Lower leg skin (tissue), 3 donors: ENCODE measurements at regions not wholly inside any gene's neighbourhood (a gene's known extent, or its start where the extent isn't known, plus 50 kb on each side); places are given as distances from the start of the nearest gene placed in this dataset.

Experiments used
- CTCF ChIP-seq, 3 donors: fragments of 450-650 bp; IDR thresholded peaks; one replicate each; pipeline ENCODE4 v1.5.1; 2016; ENCODE audit warnings: antibody characterized with exemption in 3 of 3, mild to moderate bottlenecking in 3 of 3, moderate library complexity in 2 of 3
- POLR2A ChIP-seq, 2 donors: fragments of 450-650 bp; IDR thresholded peaks; one replicate each; pipeline ENCODE4 v1.6.1; 2016 to 2017; ENCODE audit warnings: antibody characterized with exemption in 2 of 2, mild to moderate bottlenecking in 1 of 2, moderate library complexity in 1 of 2

- no peak for TF ChIP-seq CTCF (IDR thresholded peaks at IDR 0.05)
- no peak for TF ChIP-seq POLR2A (IDR thresholded peaks at IDR 0.05)
These were observed 322.3 kb upstream of the SULF2 start for GRCh38 chr20:48107560-48107959.
